GM06990 (cell line): ENCODE measurements at regions not wholly inside any gene's neighbourhood (a gene's known extent, or its start where the extent isn't known, plus 50 kb on each side); places are given as distances from the start of the nearest gene placed in this dataset.
"Not testable (repeated sequence)": the region's sequence is repeated elsewhere in the genome, so short reads cannot be mapped to it uniquely, and the experiment has no call there.

Source experiments
- DNase-seq: peaks from one replicate; pipeline ENCODE4 v3.0.0-alpha.2; 2011; ENCODE audit not compliant: insufficient read length; ENCODE audit errors: extremely low read depth
- H3K27me3 ChIP-seq: replicated peaks from 2 replicates; pipeline ENCODE4 v1.6.0; 2011; ENCODE audit warnings: low read length; ENCODE audit not compliant: control insufficient read depth, insufficient read depth
- H3K36me3 ChIP-seq: 2 replicates; pipeline ENCODE4 v1.5.1; 2011; ENCODE audit warnings: low read length; ENCODE audit not compliant: control insufficient read depth, insufficient read depth
- H3K4me3 ChIP-seq: replicated peaks from 2 replicates; pipeline ENCODE4 v1.5.1; 2011; ENCODE audit warnings: low read depth, mild to moderate bottlenecking, control low read depth, low read length
- CTCF ChIP-seq: IDR thresholded peaks from 2 replicates; pipeline ENCODE4 v1.5.1; 2011; ENCODE audit warnings: low read length, control low read depth, mild to moderate bottlenecking, inconsistent platforms; ENCODE audit not compliant: insufficient read depth, poor library complexity, severe bottlenecking

GRCh38 chr2:194802589-194802988, 854.4 kb upstream of the SLC39A10 start:
- H3K27me3 ChIP-seq = no peaks in the 10 kb centered on the region

GRCh38 chr2:194787071-194787470, 870.0 kb upstream of the SLC39A10 start:
- H3K4me3 ChIP-seq, H3K36me3 ChIP-seq, H3K27me3 ChIP-seq, DNase-seq: not testable (repeated sequence)

More at GRCh38 chr2:194802589-194802988, 854.4 kb upstream of the SLC39A10 start:
- no peak for DNase-seq
- Histone ChIP-seq H3K36me3 (no peaks in the 10 kb centered on the region), H3K4me3 (no peak overlapping the region)
- TF ChIP-seq CTCF = no peak

- H3K4me3 ChIP-seq, DNase-seq, H3K27me3 ChIP-seq, H3K36me3 ChIP-seq: not testable (repeated sequence)
Measured at GRCh38 chr2:194771394-194771793, 885.6 kb upstream of the SLC39A10 start.

DNA sequence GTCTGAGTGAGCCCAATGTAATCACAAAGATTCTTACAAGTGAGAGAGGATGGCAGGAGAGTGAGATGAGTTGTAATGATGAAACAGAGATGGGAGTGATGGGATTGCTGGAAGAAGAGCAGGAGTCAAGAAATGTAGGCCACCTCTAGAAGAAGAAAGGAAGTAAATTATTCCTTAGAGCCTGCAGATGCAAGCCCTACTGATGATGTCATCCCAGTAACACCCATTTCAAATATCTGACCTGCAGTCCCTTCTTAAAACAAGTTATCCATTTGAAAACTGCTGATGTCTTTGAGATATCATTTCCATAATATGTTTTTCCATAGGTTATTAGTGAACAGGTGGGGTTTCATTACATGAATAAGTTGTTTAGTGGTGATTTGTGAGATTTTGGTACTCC, 888.0 kb upstream of the SLC39A10 start:
- H3K4me3 ChIP-seq = no peak overlapping the region
- H3K36me3 ChIP-seq = no peaks in the 10 kb centered on the region
- no peaks in the 10 kb centered on the region for H3K27me3 ChIP-seq
- DNase-seq = no peak
- TF ChIP-seq CTCF = no peak

DNA sequence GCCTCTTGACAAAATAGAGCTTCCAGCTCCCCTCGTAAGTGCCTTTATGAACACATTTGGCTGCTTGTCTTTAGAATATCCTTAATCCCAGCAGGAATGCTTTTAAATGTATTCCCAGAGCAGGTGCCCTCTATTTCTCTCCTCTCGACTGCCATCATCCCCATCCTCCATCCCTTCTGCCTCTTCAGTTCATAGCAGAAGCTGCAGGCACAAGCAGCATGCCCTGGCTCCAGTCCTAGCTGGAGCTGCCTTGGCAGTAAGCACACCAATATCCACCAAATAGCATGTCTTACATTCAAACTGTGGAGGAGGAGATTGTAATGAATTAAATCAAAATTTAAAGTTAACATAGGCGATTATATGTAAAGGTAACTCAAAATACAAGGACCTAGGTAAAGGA, 891.3 kb upstream of the SLC39A10 start:
- no peak for DNase-seq
- no peak overlapping the region for H3K4me3 ChIP-seq
- no peaks in the 10 kb centered on the region for H3K36me3 ChIP-seq
- TF ChIP-seq CTCF = no peak
- H3K27me3 ChIP-seq = no peaks in the 10 kb centered on the region; the same call in 1 of the 2 replicates

DNA sequence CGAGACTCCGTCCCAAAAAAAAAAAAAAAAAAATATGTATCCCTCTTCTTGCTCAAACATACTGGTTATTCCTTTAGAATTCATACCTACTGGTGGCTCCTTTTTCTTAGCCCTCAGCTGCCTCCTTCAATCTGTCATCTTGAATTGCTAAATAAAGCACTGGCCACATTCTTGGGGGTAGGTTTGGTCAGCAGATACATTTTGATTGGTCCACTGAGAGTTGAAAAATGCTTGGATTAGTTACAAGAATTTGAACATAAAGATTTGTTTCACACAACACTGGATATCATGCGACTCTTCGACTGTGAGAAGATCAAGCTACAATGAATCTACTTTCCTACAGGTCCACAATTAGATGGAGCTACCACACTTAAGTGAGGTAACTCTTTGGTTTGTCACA, 906.1 kb upstream of the SLC39A10 start:
- TF ChIP-seq CTCF = no peak
- H3K36me3 ChIP-seq = no peaks in the 10 kb centered on the region
- DNase-seq = no peak
- H3K27me3 ChIP-seq = no peaks in the 10 kb centered on the region
- no peak overlapping the region for H3K4me3 ChIP-seq

DNA sequence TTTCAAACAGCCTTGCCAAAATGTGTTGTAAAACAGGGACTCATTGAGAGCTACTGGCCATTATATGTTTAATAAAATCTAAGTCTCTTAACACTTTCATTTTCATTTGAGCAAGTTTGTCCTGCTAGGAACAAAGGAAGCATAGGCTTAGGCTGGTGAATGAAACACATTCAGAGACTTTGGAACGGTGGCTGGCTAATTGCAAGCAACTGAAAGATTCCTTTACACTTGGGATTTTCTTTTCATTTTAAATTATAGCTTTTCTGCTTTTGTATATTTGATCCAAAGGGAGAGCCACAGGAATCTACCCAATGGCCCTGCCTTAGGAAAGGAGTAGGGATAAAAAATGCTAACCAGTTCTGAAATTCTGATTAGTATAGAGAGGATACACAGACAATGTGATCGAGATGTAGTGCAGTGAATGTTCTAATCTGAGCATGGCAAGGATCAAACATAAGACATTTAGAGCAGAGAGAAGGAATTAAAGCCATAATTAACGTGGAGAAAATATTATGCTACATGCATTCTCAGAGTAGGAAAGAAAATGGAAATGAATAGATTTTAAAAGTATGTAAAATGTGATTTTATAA, 911.4 kb upstream of the SLC39A10 start:
- no peak for TF ChIP-seq CTCF
- Histone ChIP-seq H3K4me3 (no peak overlapping the region), H3K36me3 (no peaks in the 10 kb centered on the region), H3K27me3 (no peaks in the 10 kb centered on the region)
- no peak for DNase-seq
